Gastrocnemius medialis (tissue), 4 donors: ENCODE measurements at regions not wholly inside any gene's neighbourhood (a gene's known extent, or its start where the extent isn't known, plus 50 kb on each side); places are given as distances from the start of the nearest gene placed in this dataset.

ENCODE experiments used
- POLR2A ChIP-seq, 2 donors: fragments of 450-650 bp; IDR thresholded peaks; one replicate each; pipeline ENCODE4 v1.6.1; 2017; ENCODE audit warnings: antibody characterized with exemption in 2 of 2, mild to moderate bottlenecking in 2 of 2, moderate library complexity in 2 of 2
- TF ChIP-seq, protein P1 (sequence below), 5 experiments: fragments of 450-650 bp in 3 of 5; fragments of 200-600 bp in 2 of 5; sonication (generic) in 2 of 5; IDR thresholded peaks in 4 of 5; conservative IDR thresholded peaks in 1 of 5; 1 replicate in 4 of 5; 2 replicates in 1 of 5; pipeline ENCODE4 v1.5.1; 2016 to 2019; ENCODE audit warnings: antibody characterized with exemption in 5 of 5, mild to moderate bottlenecking in 3 of 5, moderate library complexity in 3 of 5

DNA sequence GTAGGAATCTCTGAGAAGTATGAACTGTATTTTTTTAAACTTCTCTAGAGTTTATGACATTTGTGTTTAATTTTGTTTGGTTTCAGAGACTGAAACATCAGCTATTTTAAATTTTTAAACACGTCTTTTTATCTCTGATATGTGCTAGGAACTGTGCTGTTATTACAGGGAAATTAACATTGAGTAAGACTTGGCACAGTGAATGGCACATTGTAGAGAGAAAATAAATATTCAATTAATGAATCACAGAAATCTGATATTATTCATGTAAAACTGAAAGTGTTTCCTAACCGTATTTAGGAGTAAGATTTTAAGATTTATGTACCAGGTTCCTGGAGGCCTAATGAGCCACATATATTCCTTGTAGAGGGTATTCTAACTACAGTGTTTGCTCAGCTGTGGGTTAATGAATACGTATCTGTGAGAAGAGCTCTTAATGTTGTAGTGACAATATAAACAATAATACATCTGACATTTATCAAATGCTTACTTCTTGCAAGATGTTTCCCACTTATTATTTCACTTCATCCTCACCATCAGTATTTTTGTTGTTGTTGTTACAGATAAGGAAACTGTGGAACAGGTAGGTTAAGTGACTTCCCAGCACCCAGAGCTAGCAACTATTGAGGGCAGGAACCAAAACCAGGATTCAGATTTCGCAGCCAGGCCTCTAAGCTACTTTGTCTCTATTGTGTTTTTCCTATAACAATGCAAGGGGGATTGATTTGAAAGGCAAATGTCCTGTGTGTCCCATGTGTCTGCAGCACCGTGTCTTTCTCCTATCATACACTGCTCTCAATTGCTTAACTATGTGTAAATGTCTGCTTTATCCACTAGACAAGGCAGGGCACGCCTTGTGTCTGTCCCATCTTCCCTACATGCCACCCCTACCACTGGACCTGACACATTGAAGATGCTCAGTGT is 121.1 kb upstream of the FAM9C start:
- TF ChIP-seq, protein P1, sequence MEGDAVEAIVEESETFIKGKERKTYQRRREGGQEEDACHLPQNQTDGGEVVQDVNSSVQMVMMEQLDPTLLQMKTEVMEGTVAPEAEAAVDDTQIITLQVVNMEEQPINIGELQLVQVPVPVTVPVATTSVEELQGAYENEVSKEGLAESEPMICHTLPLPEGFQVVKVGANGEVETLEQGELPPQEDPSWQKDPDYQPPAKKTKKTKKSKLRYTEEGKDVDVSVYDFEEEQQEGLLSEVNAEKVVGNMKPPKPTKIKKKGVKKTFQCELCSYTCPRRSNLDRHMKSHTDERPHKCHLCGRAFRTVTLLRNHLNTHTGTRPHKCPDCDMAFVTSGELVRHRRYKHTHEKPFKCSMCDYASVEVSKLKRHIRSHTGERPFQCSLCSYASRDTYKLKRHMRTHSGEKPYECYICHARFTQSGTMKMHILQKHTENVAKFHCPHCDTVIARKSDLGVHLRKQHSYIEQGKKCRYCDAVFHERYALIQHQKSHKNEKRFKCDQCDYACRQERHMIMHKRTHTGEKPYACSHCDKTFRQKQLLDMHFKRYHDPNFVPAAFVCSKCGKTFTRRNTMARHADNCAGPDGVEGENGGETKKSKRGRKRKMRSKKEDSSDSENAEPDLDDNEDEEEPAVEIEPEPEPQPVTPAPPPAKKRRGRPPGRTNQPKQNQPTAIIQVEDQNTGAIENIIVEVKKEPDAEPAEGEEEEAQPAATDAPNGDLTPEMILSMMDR (IDR thresholded peaks at IDR 0.05 in 4 of 5, conservative IDR thresholded peaks at IDR 0.05 in 1 of 5): no peak
- no peak for TF ChIP-seq POLR2A (IDR thresholded peaks at IDR 0.05)
